SK-N-SH treated with all-trans-retinoic acid at 6 μM for 48 hours (cell line): ENCODE measurements at regions not wholly inside any gene's neighbourhood (a gene's known extent, or its start where the extent isn't known, plus 50 kb on each side); places are given as distances from the start of the nearest gene placed in this dataset.

ENCODE experiments used
- ARNTL ChIP-seq: fragments of 450-650 bp; formaldehyde crosslinking; IDR thresholded peaks from 2 replicates; pipeline ENCODE4 v1.5.0; 2020; ENCODE audit warnings: low read depth, mild to moderate bottlenecking, moderate library complexity, borderline replicate concordance
- CSDC2 ChIP-seq: fragments of 250-450 bp; sonication (Bioruptor Pico); IDR thresholded peaks from 2 replicates; pipeline ENCODE4 v1.5.0; 2020; ENCODE audit warnings: mild to moderate bottlenecking, moderate library complexity
- PATZ1 ChIP-seq: fragments of 250-450 bp; sonication (Bioruptor Pico); IDR thresholded peaks from 2 replicates; pipeline ENCODE4 v1.8.0; 2020; ENCODE audit warnings: mild to moderate bottlenecking, moderate library complexity, borderline replicate concordance
- PPARA ChIP-seq: fragments of 250-450 bp; sonication (Bioruptor Pico); IDR thresholded peaks from 2 replicates; pipeline ENCODE4 v1.5.0; 2020; ENCODE audit warnings: mild to moderate bottlenecking, borderline replicate concordance
- SNAI2 ChIP-seq: fragments of 250-450 bp; sonication (Bioruptor Pico); IDR thresholded peaks from 2 replicates; pipeline ENCODE4 v1.5.0; 2020; ENCODE audit warnings: mild to moderate bottlenecking, moderate library complexity
- TOX ChIP-seq: fragments of 250-450 bp; sonication (Bioruptor Pico); IDR thresholded peaks from 2 replicates; pipeline ENCODE4 v1.8.0; 2021; ENCODE audit warnings: mild to moderate bottlenecking, moderate library complexity, borderline replicate concordance
- ZC3H10 ChIP-seq: fragments of 250-450 bp; sonication (Bioruptor Pico); IDR thresholded peaks from 2 replicates; pipeline ENCODE4 v1.5.1; 2021; ENCODE audit warnings: mild to moderate bottlenecking, moderate library complexity
- ZFP30 ChIP-seq: fragments of 450-650 bp; formaldehyde crosslinking; IDR thresholded peaks from 2 replicates; pipeline ENCODE4 v1.5.0; 2022; ENCODE audit warnings: mild to moderate bottlenecking, moderate library complexity
- ZNF565 ChIP-seq: fragments of 450-650 bp; formaldehyde crosslinking; conservative IDR thresholded peaks from 2 replicates; pipeline ENCODE4 v1.5.0; 2020; ENCODE audit warnings: low read depth, mild to moderate bottlenecking, moderate library complexity

- TF ChIP-seq ZNF565 = no peak
- TF ChIP-seq ZFP30 = no peak
- no peak for TF ChIP-seq ARNTL (CRISPR knock-in tag)
- TF ChIP-seq TOX (CRISPR knock-in tag) = no peak
- TF ChIP-seq PPARA (CRISPR knock-in tag) = no peak
- TF ChIP-seq SNAI2 = no peak
- no peak for TF ChIP-seq PATZ1 (CRISPR knock-in tag)
- no peak for TF ChIP-seq ZC3H10 (CRISPR knock-in tag)
- TF ChIP-seq CSDC2 = no peak
Measured at GRCh38 chr16:17617021-17617552, 146.3 kb upstream of the XYLT1 start.
